Ovary (tissue), 3 donors: ENCODE measurements at regions not wholly inside any gene's neighbourhood (a gene's known extent, or its start where the extent isn't known, plus 50 kb on each side); places are given as distances from the start of the nearest gene placed in this dataset.

Source experiments
- POLR2A ChIP-seq: fragments of 450-650 bp; IDR thresholded peaks from one replicate; pipeline ENCODE4 v1.6.1; 2017; ENCODE audit warnings: antibody characterized with exemption, mild to moderate bottlenecking, moderate library complexity
- TF ChIP-seq, protein P1 (sequence below), 3 donors: fragments of 450-650 bp in 2 of 3; fragments of 200-600 bp in 1 of 3; IDR thresholded peaks; one replicate each; pipeline versions ENCODE4 v1.5.1 to v1.8.0; 2016 to 2022; ENCODE audit warnings: antibody characterized with exemption in 3 of 3, mild to moderate bottlenecking in 1 of 3
- donor health status: DM: no; HTN: no; CAD: no.

DNA sequence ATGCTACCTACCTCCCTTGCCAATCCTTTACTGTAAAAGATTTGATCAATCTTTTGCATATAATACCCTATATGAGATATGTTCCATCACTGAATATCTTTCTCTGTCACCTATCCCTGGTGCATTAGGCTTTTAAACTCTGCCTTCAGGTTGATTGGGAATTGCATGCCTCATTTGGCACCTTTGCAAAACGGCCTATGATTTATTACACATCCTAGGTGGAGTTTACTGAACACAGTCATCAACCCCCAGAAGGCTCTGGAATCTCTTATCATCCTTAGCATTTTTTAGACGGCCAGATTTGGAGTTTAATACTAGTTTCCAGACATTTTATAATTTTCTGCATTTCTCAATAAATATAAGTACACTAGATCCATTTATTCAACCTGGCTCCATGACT, 448.4 kb upstream of the SLC10A2 start:
- TF ChIP-seq, protein P1, sequence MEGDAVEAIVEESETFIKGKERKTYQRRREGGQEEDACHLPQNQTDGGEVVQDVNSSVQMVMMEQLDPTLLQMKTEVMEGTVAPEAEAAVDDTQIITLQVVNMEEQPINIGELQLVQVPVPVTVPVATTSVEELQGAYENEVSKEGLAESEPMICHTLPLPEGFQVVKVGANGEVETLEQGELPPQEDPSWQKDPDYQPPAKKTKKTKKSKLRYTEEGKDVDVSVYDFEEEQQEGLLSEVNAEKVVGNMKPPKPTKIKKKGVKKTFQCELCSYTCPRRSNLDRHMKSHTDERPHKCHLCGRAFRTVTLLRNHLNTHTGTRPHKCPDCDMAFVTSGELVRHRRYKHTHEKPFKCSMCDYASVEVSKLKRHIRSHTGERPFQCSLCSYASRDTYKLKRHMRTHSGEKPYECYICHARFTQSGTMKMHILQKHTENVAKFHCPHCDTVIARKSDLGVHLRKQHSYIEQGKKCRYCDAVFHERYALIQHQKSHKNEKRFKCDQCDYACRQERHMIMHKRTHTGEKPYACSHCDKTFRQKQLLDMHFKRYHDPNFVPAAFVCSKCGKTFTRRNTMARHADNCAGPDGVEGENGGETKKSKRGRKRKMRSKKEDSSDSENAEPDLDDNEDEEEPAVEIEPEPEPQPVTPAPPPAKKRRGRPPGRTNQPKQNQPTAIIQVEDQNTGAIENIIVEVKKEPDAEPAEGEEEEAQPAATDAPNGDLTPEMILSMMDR (IDR thresholded peaks at IDR 0.05), result no peak
- no peak for TF ChIP-seq POLR2A
